ENCODE measurements at regions not wholly inside any gene's neighbourhood (a gene's known extent, or its start where the extent isn't known, plus 50 kb on each side); places are given as distances from the start of the nearest gene placed in this dataset.
"Not testable (repeated sequence)": the region's sequence is repeated elsewhere in the genome, so short reads cannot be mapped to it uniquely, and the experiment has no call there.

DNA sequence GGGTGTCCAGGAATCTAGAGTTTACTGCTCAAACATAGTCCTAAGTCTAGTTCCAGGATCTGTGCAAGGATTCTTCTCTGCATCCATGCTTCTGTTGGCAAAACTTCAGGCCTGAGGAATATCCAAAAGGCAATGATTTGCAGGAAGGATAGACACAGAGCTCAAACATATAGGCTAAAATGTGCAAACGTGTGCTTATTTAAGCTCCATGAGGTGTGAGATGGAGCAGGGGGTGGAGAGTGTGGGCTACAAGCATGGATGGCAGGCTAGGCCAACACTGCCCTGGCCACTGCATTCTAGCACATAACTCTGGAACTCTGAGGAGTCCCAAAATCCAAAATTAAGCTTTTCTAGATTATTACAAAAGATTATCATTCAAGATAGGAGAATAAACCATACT lies 301.1 kb downstream of the PAX3 start:
- no peak for DNase-seq

- DNase-seq, result peak; percentile 54
Observed at GRCh38 chr2:221997100-221997499, 301.7 kb downstream of the PAX3 start.

- no peak for DNase-seq
Observed at GRCh38 chr2:221994926-221995325, 303.9 kb downstream of the PAX3 start.

DNA sequence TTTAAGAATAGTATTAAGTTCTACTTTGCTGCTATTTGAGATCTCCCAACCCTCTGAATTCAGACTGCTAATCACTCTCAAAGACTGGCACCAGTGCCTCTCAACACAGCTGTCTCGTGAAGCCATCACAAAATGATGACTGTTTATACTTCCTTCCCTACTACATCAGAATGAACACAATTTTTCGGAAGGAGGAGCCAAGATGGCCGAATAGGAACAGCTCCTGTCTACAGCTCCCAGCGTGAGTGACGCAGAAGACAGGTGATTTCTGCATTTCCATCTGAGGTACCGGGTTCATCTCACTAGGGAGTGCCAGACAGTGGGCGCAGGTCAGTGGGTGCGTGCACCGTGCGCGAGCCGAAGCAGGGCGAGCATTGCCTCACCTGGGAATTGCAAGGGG lies 314.4 kb downstream of the PAX3 start:
- not testable (repeated sequence) for DNase-seq

DNA sequence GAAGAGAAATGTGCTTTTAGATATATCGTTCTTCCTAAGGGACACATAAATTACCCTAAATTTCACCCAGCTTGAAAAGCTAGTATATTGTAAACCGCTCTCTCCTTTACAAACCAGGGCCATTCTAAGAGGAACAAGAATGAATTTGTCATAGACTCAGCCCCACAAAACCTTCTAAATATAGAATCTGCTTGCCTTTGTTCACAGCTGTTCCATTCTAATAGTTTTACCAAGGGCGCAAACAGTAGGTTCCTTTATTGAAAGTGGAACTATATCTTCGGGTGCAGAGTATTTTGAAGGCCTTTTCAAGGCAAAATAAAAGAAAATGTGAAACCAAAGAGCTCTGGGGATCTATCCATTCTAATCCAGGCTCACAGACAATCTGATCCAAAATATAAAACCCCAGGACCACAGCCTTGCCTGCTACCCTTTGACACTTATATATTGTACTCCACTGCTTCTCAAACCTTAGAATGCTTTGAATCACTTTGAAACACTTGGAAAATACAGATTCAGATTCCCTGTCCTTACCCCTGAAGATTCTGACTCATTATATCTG lies 316.8 kb downstream of the PAX3 start:
- DNase-seq, result no peak

DNA sequence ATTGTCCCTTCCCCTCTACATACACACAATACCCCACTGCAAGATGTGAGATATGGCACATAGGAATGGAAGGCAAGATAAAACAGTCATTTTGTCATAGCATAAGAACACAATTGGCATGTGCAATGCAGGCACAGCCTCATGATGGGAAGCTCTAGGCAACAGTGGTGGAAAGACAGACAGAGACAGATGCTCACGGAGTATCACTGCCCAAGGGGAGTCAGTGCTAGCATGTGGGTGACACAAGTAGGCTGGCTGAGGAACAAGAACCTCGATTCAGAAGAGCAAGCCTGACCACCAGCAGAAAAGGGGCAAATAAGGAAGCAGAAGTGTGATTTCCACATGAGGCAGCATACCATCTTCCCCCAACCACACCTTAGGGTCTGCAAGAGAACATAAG lies 323.6 kb downstream of the PAX3 start:
- DNase-seq, result no peak

DNA sequence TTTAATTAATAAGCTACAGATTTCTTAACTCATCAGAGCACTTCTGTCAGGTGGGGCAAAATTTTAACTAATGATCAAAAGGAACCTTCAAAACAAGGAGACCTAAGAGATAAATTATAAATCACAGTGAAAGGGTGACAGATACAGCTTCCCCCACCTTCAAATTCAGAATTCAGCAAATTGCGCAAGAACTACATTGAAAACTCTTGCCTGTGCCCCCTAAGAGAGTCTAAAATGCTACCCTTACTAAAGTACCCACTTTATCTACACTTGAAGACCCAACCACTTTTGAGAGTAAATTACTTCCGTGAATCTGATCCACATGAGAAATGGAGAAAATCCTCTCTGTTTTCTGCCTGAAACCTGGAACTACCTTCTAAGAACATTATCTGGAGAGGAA lies 324.9 kb downstream of the PAX3 start:
- no peak for DNase-seq

DNA sequence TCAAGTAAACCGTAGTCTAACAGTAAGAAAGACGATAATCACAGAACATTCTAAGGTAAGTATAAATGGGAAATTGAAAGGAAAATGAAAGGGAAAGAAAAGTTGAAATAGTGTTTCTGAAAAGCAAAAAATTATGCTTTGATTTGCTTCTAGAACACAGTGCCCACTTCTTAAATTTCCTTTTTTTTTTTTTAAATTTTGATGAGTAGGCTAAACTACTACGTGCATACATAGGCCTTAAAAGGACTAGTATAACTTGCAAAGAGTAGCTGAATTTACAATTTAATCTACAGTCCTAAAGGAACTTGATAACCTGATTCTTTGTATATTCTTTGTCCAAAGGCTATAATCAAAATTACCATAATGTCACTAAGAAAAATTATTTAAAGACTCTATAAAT lies 325.3 kb downstream of the PAX3 start:
- no peak for DNase-seq

DNA sequence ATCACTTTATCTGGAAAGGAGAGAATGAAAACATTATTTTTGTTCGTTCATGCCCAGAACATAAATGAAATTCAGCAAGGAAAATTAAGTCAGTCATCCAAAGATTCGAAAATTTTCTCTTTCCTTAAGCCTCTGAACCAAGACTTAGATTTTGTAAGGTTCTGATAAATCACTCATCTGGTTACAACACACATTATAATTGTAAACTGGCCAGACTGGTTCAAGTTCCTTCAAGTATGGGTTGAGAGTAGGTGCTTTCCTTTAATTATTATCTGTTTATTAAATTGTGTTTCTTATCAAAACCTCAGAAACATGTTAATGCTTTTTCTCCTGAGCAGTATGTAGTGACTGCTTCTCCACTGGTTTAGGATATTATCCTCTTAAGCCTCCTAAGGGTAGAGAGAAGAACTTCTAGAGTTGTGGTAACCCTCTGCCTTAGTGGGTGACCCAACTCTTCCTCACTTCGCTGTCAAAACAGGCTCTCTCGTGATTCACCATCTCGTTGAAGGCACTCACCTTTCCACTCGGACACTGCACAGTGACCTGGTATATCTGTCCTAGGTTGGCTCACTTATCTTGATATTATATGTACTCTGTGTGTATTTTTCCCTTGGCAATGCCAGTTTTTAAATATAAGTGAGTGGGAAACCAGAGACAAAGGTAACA lies 325.9 kb downstream of the PAX3 start:
- DNase-seq, result no peak

GRCh38 chr2:221970389-221970788 lies 328.4 kb downstream of the PAX3 start:
- DNase-seq, result no peak

- DNase-seq, result no peak
Observed at GRCh38 chr2:221969830-221970144, 329.0 kb downstream of the PAX3 start.

DNA sequence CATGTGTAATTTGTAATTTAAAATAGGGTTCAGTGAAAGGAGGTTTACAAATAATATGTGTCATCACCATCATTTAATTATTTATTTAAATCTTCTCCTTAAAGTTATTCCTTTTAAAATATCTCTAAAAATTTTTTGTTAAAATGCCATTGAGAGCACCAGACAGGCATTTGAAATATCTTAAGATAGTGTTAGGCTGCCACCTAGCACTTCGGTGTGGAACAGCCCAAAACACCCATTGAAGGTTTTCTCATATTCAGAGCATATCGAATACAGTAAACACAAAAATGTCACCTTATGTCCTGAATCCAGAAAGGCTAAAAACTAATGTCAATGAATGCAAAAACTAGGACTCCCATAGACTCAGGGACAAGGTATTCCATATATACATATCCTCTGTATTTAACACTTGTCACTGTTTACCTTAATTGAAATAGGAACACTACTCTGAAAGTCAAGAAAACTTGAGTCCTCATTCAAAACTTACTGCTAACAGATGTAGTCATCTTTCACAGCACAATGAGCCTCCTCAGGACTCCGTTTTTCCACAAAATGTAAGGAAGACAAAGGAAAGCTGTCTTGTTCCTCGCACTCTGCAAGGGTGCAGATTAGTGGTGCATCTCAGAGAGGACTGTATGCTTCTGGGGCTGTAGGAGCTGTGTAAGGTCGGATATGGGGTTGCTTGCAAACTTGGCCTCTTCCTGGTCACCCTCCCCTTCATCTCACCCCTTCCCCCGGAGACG lies 329.5 kb downstream of the PAX3 start:
- DNase-seq, result peak; percentile 37

DNA sequence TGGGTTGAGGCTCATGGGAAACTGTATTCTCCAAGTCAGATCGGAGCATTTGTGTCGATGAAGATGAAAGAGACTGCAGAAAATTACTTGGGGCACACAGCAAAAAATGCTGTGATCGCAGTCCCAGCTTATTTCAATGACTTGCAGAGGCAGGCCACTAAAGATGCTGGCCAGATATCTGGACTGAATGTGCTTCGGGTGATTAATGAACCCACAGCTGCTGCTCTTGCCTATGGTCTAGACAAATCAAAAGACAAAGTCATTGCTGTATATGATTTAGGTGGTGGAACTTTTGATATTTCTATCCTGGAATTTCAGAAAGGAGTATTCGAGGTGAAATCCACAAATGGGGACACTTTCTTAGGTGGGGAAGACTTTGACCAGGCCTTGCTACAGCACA lies 336.6 kb downstream of the PAX3 start:
- no peak for DNase-seq

GRCh38 chr2:221961561-221961960 lies 337.2 kb downstream of the PAX3 start:
- no peak for DNase-seq

DNA sequence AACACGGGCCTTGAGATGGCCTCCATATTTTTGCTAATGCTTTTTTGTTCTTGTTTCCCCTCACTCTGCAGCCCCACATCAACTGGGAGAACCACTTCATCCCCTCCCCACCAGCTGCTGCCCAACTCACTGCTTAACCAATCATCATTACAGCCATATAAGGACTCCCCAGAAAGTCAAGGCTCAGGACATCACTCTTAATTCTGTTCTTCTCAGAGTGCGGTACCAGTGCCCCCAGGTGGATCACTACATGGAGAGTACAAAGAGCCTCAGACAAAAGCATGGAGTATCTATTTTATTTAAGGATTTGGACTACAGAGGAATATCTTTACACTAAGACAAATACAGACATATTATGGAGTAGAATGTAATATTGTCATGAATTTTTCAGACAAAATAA lies 340.6 kb downstream of the PAX3 start:
- no peak for DNase-seq

DNA sequence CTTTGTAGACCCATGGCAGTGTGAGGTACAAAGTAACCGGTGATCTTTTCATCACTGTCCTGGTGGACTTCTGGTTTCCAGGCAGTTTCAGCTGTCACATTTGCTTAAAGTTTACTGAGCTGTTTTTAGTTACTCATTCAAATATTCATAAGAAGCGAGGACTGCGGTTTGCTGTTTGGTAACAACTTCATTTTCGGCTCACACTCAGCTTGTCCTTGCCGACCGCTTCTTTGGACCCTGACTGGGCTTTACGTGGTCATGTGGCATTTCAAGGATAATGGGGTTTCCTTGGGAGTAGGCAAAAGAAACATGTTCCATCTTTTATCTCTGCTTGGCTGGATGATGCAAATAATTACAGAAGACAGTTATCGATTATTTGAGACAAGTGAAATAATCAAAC lies 350.7 kb downstream of the PAX3 start:
- DNase-seq, result no peak

DNA sequence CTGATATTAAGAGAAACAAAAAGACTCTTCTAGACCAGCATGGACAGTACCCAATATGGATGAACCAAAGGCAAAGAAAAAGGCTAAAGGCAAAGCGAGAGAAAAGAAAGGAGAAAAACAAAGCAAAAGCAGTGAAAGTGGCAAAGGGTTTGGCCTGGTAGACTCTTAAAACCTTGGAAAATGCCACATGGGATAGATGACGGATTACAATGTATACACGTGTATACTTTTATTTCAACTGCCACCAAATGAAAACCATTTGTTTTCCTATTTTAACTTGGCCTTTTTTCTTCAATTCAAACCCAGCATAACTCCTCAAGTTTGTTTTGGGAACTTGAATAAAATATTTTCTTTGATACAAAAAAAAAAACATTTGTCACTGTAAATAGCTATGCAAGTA lies 354.3 kb downstream of the PAX3 start:
- DNase-seq, result not testable (repeated sequence)

DNA sequence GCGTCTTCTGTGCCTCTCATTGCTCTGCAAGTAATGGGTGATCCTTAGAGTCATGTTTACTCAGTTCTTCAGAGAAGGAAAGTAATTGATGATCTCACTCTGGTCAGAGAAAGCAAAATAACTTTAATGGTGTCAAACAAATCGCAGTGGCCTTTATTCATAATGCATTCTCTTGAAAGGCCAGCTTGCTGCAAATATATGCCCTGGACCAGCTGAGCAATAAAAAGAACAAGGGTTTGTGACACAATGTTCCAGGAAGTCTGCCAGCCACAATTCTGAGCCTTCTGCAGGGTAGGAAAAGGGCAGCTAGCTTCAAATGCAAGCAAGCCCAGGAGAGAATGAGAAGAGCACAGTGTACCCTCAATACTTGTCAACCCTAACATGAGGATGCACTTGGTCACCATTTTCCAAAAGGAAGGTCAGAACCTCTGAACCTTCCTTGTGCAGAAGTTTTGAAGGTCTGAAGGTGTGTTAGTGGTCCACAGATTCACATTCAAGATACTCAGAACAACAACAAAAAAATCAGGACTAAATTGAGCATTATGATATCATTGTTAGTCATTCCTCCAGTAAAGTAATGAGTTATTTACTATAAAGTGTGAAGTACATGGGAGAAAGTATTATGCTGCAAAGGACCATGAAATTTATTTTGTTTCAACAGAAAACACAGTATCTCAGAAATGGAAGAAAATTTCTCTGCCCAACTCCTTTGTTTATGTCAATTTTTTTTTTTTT lies 355.6 kb downstream of the PAX3 start:
- no peak for DNase-seq

DNA sequence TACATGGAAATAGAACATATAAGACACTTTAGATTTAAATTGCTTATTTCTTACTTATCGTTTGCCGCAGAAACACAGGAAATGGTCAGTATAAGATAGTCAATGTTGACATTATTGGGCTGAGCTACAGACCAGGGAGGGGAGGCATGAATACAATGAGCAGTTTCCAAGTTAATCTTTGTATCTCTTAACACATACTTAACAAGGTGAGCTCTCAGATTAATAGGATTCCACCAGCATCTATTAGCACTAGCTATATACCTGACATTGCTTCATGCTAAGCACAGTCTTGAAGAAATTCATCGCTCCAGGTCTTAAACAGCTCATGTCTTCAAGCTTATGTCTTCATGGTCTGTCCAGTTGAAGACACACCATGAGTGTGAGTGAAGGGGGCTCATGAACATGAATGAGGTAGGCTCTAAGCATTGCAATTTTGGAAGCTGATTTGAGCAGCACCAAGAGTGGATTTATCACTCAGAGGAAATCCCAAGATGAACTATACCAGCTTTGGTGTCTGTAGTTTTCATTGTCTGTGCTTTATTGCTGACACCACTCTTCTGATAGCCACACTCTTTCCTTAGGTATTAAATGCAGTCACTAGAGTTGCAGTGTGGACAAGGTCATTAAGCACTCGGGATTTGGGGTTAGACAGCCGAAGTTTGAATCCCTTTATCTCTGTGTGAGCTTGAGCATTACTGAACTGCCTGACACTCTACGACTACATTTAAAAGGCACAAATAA lies 359.3 kb upstream of the EPHA4 start:
- DNase-seq, result no peak

- no peak for DNase-seq
Observed at GRCh38 chr2:221929259-221929658, 357.2 kb upstream of the EPHA4 start.

GRCh38 chr2:221926327-221926726 lies 354.2 kb upstream of the EPHA4 start:
- DNase-seq, result no peak

GRCh38 chr2:221924576-221924975 lies 352.5 kb upstream of the EPHA4 start:
- DNase-seq, result no peak

- no peak for DNase-seq
Observed at GRCh38 chr2:221915926-221916325, 343.8 kb upstream of the EPHA4 start.

Data from fibroblast of skin of scalp (primary cell).